ENCODE measurements at regions not wholly inside any gene's neighbourhood (a gene's known extent, or its start where the extent isn't known, plus 50 kb on each side); places are given as distances from the start of the nearest gene placed in this dataset.

- no peak overlapping the region for H2BK20ac ChIP-seq (ENCODE audit: low read depth, low read length, poor library complexity, severe bottlenecking)
- H3K4me1 ChIP-seq (ENCODE audit: insufficient read depth, low read length), result no peaks in the 10 kb centered on the region
- H3K18ac ChIP-seq (ENCODE audit: insufficient read length, low read depth, low read length), result no peak overlapping the region
- Mint-ChIP-seq H3K4me3 (no peak overlapping the region), H3K9me3 (no peaks in the 10 kb centered on the region), H3K4me1 (no peaks in the 10 kb centered on the region), H3K27me3 (ENCODE audit: low read depth) (no peaks in the 10 kb centered on the region; the same call in 1 of the 2 replicates), H3K36me3 (ENCODE audit: insufficient read depth in 1 of 3, low read depth in 3 of 3) (no peaks in the 10 kb centered on the region), H3K27ac (no peak overlapping the region)
- no peaks in the 10 kb centered on the region for H3K27me3 ChIP-seq (ENCODE audit: insufficient read depth, low read length)
- H4K5ac ChIP-seq (ENCODE audit: insufficient read length, low read depth, low read length), result no peak overlapping the region
- H3K9me3 ChIP-seq (ENCODE audit: control insufficient read depth, low read depth, low read length), result no peaks in the 10 kb centered on the region
- no peak overlapping the region for H2AFZ ChIP-seq (ENCODE audit: low read length)
- no peaks in the 10 kb centered on the region for H4K20me1 ChIP-seq (ENCODE audit: control insufficient read depth, insufficient read depth, insufficient read length)
- no peak overlapping the region for H2AK5ac ChIP-seq (ENCODE audit: insufficient read length, low read length)
- no peaks in the 10 kb centered on the region for H3K79me2 ChIP-seq (ENCODE audit: insufficient read depth, low read length)
- H3K23me2 ChIP-seq (ENCODE audit: insufficient read length, low read depth, low read length, poor library complexity, severe bottlenecking), result no peaks in the 10 kb centered on the region
- H2BK120ac ChIP-seq (ENCODE audit: low read depth, low read length, poor library complexity, severe bottlenecking), result no peak overlapping the region
- H3K79me1 ChIP-seq (ENCODE audit: insufficient read depth, low read depth, low read length, poor library complexity, severe bottlenecking), result no peaks in the 10 kb centered on the region
- H4K8ac ChIP-seq (replicated peaks; ENCODE audit: insufficient read length, low read depth, low read length), result no peak overlapping the region
- no peak overlapping the region for H4K91ac ChIP-seq (ENCODE audit: insufficient read length, low read depth, low read length)
- H3T11ph ChIP-seq (ENCODE audit: low read length), result no peak overlapping the region
- no peak overlapping the region for H2BK12ac ChIP-seq (ENCODE audit: insufficient read length, low read depth, low read length)
- no peak overlapping the region for H3K56ac ChIP-seq (ENCODE audit: insufficient read length, low read depth, low read length)
- no peak overlapping the region for H3K4ac ChIP-seq (ENCODE audit: low read depth, low read length)
- no peak overlapping the region for H2BK15ac ChIP-seq (ENCODE audit: low read depth, low read length)
- H3K23ac ChIP-seq (ENCODE audit: insufficient read length, low read depth, low read length), result no peak overlapping the region
- H3K9ac ChIP-seq (ENCODE audit: extremely low read depth, insufficient read length, low read length), result no peak overlapping the region
- H3K27ac ChIP-seq (ENCODE audit: insufficient read length, low read depth, low read length), result no peak overlapping the region
- no peak overlapping the region for H2BK5ac ChIP-seq (ENCODE audit: insufficient read length, low read length)
- TF ChIP-seq CTCF (conservative IDR thresholded peaks at IDR 0.05), result no peak
- H3K14ac ChIP-seq (ENCODE audit: insufficient read depth, low read length), result no peak overlapping the region
- H3K4me2 ChIP-seq (ENCODE audit: insufficient read depth, insufficient read length, low read length), result no peak overlapping the region
- no peak for DNase-seq
Observed at GRCh38 chr11:7175007-7175406, 76.7 kb upstream of the SYT9 start.

All from H9 (cell line).